ENCODE measurements at regions not wholly inside any gene's neighbourhood (a gene's known extent, or its start where the extent isn't known, plus 50 kb on each side); places are given as distances from the start of the nearest gene placed in this dataset.

- TF ChIP-seq POLR2AphosphoS5 (IDR thresholded peaks at IDR 0.05; ENCODE audit: low read depth, low read length) (no peak), TAF1 (IDR thresholded peaks at IDR 0.05; ENCODE audit: borderline replicate concordance, low read depth, low read length) (no peak)
These were observed 212.7 kb downstream of the C3orf38 start for GRCh38 chr3:88362428-88362827.

Data from GM12892 (cell line).